GM10266 (cell line): ENCODE measurements at regions not wholly inside any gene's neighbourhood (a gene's known extent, or its start where the extent isn't known, plus 50 kb on each side); places are given as distances from the start of the nearest gene placed in this dataset.
"Not testable (repeated sequence)": the region's sequence is repeated elsewhere in the genome, so short reads cannot be mapped to it uniquely, and the experiment has no call there.

Experiments
- DNase-seq: peaks from one replicate; pipeline ENCODE4 v3.0.0; 2012; ENCODE audit errors: extremely low spot score
- TF ChIP-seq, protein P1 (sequence below): IDR thresholded peaks from 2 replicates; pipeline ENCODE4 v1.5.1; 2012; ENCODE audit warnings: mild to moderate bottlenecking, low read depth; ENCODE audit not compliant: control insufficient read depth, insufficient read depth; ENCODE audit errors: missing control alignments

DNA sequence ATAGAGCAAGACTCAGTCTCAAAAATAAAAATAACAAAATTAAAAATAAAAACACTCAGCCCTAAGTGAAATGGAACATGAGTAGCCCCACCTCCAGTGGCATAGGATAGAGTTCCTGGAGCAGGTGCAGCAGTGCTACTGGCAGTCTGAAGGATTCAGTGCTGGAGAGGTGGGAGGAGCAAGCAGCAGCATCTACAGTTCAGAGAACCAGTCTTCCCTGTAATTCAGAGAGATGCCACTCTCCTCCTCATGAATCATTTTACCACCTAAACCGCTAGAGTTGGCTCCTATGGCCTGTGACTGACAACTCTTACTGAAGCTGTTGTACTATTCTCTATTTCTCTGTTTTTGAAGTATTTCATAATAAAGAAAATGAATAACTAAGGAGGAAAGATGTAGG lies 56.0 kb upstream of the SMURF2 start:
- DNase-seq: no peak
- TF ChIP-seq, protein P1, sequence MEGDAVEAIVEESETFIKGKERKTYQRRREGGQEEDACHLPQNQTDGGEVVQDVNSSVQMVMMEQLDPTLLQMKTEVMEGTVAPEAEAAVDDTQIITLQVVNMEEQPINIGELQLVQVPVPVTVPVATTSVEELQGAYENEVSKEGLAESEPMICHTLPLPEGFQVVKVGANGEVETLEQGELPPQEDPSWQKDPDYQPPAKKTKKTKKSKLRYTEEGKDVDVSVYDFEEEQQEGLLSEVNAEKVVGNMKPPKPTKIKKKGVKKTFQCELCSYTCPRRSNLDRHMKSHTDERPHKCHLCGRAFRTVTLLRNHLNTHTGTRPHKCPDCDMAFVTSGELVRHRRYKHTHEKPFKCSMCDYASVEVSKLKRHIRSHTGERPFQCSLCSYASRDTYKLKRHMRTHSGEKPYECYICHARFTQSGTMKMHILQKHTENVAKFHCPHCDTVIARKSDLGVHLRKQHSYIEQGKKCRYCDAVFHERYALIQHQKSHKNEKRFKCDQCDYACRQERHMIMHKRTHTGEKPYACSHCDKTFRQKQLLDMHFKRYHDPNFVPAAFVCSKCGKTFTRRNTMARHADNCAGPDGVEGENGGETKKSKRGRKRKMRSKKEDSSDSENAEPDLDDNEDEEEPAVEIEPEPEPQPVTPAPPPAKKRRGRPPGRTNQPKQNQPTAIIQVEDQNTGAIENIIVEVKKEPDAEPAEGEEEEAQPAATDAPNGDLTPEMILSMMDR: no peak

DNA sequence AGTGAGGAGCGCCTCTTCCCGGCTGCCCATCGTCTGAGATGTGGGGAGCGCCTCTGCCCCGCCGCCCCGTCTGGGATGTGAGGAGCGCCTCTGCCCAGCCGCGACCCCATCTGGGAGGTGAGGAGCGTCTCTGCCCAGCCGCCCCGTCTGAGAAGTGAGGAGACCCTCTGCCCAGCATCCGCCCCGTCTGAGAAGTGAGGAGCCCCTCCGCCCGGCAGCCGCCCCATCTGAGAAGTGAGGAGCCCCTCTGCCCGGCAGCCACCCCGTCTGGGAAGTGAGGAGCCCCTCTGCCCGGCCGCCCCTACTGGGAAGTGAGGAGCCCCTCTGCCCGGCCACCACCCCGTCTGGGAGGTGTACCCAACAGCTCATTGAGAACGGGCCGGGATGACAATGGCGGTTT lies 54.4 kb upstream of the SMURF2 start:
- not testable (repeated sequence) for DNase-seq

DNA sequence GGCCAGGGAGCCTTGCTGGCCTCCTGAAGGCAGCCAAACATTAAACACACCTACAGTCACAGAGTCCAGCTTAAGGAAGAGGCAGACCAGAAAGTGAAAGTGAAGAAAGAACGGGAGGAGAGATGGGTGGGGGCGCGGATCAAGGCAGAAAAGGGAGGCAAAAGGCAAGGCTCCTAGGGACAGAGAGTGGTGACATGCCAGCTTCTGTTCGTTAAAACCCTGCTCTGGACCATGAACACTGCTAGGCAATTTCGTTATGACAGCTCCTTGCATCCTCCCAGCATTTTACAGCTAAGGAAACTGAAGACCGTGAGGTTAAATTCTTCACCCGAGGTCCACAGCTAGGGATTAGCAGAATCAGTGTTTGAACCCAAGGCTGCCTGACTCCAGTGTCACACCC lies 51.7 kb upstream of the SMURF2 start:
- DNase-seq: not testable (repeated sequence)

DNA sequence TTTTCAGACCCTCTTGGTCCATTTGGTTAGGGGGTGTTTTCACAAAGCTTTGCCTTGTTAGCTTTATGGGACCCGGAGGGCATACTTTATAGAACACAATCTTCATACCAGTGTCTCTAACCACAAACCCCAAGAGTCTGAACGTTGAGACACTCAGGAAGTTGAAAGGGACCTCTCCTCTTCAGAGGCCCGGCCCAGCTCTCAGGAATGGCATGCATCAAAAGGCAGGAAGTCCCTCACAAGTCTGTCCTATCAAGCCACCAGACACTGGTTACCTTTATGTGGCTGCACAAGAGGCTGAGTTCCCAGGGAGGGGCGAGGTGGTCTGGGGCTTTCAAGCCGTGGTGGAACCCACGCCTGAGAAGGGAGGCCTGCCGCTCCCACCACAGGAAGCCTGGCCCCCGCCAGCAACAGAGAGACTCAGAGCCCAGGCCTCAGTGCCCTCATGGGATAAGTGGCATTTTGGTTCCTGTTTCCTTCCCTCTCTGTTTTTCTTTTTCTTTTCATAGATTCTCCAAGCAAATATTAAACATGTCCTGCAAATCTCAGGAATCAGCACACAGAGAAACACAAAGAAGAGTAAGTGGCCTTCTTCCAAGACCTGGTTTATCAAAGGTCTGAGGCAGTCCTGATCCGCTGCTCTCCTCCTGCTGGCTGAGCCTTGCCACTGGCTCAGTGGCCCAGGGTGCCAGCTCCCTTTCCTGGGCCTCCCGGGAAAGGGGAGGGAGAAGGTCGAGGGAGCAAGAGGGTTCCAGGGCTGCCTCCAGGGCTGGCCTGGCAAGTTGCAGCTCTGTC lies 50.6 kb upstream of the SMURF2 start:
- not testable (repeated sequence) for DNase-seq
